Trophoblast cell (in vitro differentiated cells and primary cell): ENCODE measurements at regions not wholly inside any gene's neighbourhood (a gene's known extent, or its start where the extent isn't known, plus 50 kb on each side); places are given as distances from the start of the nearest gene placed in this dataset.
A peak's percentile ranks its signal among the peaks of the same experiment; 100 is the strongest.
"Not testable (repeated sequence)": the region's sequence is repeated elsewhere in the genome, so short reads cannot be mapped to it uniquely, and the experiment has no call there.

ENCODE experiments used
- DNase-seq, 2 donors: peaks; one replicate each; pipeline ENCODE4 v3.0.0-alpha.2; 2016
- H2AFZ ChIP-seq: 2 replicates; pipeline ENCODE4 v1.6.1; 2013; ENCODE audit warnings: low read length, moderate library complexity, mild to moderate bottlenecking; ENCODE audit not compliant: insufficient read depth, poor library complexity
- H2AK5ac ChIP-seq: 2 replicates; pipeline ENCODE4 v1.6.1; 2013; ENCODE audit warnings: mild to moderate bottlenecking, low read length
- H2BK120ac ChIP-seq: 2 replicates; pipeline ENCODE4 v1.6.1; 2013; ENCODE audit warnings: low read length, mild to moderate bottlenecking, moderate library complexity; ENCODE audit not compliant: insufficient read depth, poor library complexity
- H2BK12ac ChIP-seq: 2 replicates; pipeline ENCODE4 v1.6.1; 2013; ENCODE audit warnings: mild to moderate bottlenecking, low read length, moderate library complexity
- H2BK5ac ChIP-seq: 2 replicates; pipeline ENCODE4 v1.6.1; 2013; ENCODE audit warnings: low read length, low read depth, moderate library complexity, mild to moderate bottlenecking; ENCODE audit not compliant: poor library complexity
- H3K14ac ChIP-seq: 2 replicates; pipeline ENCODE4 v1.6.1; 2013; ENCODE audit warnings: mild to moderate bottlenecking, low read length
- H3K18ac ChIP-seq: 2 replicates; pipeline ENCODE4 v1.6.1; 2013; ENCODE audit warnings: mild to moderate bottlenecking, low read length
- H3K23ac ChIP-seq: 2 replicates; pipeline ENCODE4 v1.6.1; 2013; ENCODE audit warnings: low read length
- H3K27ac ChIP-seq: 2 replicates; pipeline ENCODE4 v1.5.1; 2013; ENCODE audit warnings: low read depth, mild to moderate bottlenecking, inconsistent platforms, low read length, moderate library complexity
- H3K27me3 ChIP-seq: 2 replicates; pipeline ENCODE4 v1.6.1; 2013; ENCODE audit warnings: inconsistent platforms, mild to moderate bottlenecking, low read length, moderate library complexity; ENCODE audit not compliant: insufficient read depth
- H3K36me3 ChIP-seq, 2 experiments: 1 replicate in 1 of 2; 2 replicates in 1 of 2; pipeline ENCODE4 v1.6.1; 2013; ENCODE audit warnings: low read length in 2 of 2, mild to moderate bottlenecking in 2 of 2, moderate library complexity in 1 of 2; ENCODE audit not compliant: insufficient read depth in 2 of 2, control insufficient read depth in 1 of 2
- H3K4ac ChIP-seq: 2 replicates; pipeline ENCODE4 v1.6.1; 2013; ENCODE audit warnings: low read depth, mild to moderate bottlenecking, low read length, moderate library complexity
- H3K4me1 ChIP-seq, 2 experiments: 1 replicate in 1 of 2; 2 replicates in 1 of 2; pipeline ENCODE4 v1.6.1; 2013; ENCODE audit warnings: low read length in 2 of 2, mild to moderate bottlenecking in 2 of 2, moderate library complexity in 1 of 2; ENCODE audit not compliant: insufficient read depth in 2 of 2, control insufficient read depth in 1 of 2
- H3K4me2 ChIP-seq: 2 replicates; pipeline ENCODE4 v1.6.1; 2013; ENCODE audit warnings: inconsistent platforms, mild to moderate bottlenecking, low read length, moderate library complexity
- H3K4me3 ChIP-seq: 2 replicates; pipeline ENCODE4 v1.5.1; 2013; ENCODE audit warnings: mild to moderate bottlenecking, low read depth, low read length, inconsistent platforms
- H3K79me1 ChIP-seq: one replicate; pipeline ENCODE4 v1.6.1; 2013; ENCODE audit warnings: low read length
- H3K79me2 ChIP-seq: 2 replicates; pipeline ENCODE4 v1.6.1; 2013; ENCODE audit warnings: low read length, mild to moderate bottlenecking; ENCODE audit not compliant: control insufficient read depth, insufficient read depth, poor library complexity
- H3K9ac ChIP-seq: 2 replicates; pipeline ENCODE4 v1.6.1; 2013; ENCODE audit warnings: mild to moderate bottlenecking, low read length
- H3K9me3 ChIP-seq: 2 replicates; pipeline ENCODE4 v1.6.1; 2013; ENCODE audit warnings: low read depth, mild to moderate bottlenecking, control low read depth, inconsistent platforms, low read length; ENCODE audit not compliant: insufficient read depth
- H4K12ac ChIP-seq: 2 replicates; pipeline ENCODE4 v1.6.1; 2013; ENCODE audit warnings: low read depth, mild to moderate bottlenecking, low read length, moderate library complexity
- H4K8ac ChIP-seq: 2 replicates; pipeline ENCODE4 v1.6.1; 2013; ENCODE audit warnings: low read depth, mild to moderate bottlenecking, low read length, moderate library complexity
- H4K91ac ChIP-seq: one replicate; pipeline ENCODE4 v1.6.1; 2013; ENCODE audit warnings: low read depth, mild to moderate bottlenecking, low read length, moderate library complexity
- WGBS: extraction: QIAGEN DNeasy Blood & Tissue Kit; methylation state at CpG from one replicate; pipeline ENCODE4 v1.1.7; 2013; ENCODE audit warnings: missing lambda C conversion rate; ENCODE audit not compliant: insufficient read length, insufficient coverage; ENCODE audit errors: extremely low coverage; 5-methylcytosine and 5-hydroxymethylcytosine counted together

DNA sequence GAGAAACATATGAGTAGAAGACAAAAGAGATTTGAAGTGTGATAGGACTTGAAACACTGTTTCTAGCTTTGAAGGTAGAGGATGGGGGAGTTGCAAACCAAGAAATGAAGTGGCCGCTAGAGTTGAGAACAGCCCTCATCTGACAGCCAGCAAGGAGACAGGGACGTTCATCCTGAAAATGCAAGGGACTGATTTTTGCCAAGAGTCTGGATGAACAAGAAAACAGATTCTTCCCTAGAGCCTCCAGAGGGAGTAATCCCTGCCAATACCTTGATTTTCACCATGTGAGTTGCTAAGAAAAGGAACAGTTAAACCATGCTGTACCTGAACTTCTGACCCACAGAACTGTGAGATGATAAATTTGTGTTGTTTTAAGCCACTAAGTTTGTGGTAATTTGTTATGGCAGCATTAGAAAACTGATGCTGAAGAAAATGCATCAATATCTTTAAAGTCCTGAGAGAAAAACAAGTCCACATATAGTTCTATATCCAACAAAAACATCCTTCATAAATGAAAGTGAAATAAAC is 154.0 kb upstream of the ADAMTSL1 start:
- H3K4ac ChIP-seq: no peak overlapping the region
- no peak overlapping the region for H3K23ac ChIP-seq
- no peak overlapping the region for H4K91ac ChIP-seq
- no peak overlapping the region for H4K8ac ChIP-seq
- no peaks in the 10 kb centered on the region for H3K27me3 ChIP-seq
- H2BK120ac ChIP-seq: no peak overlapping the region
- no CpG with 5 or more reads among the region's 2 CpGs for WGBS
- H3K4me3 ChIP-seq: no peak overlapping the region
- no peaks in the 10 kb centered on the region for H3K36me3 ChIP-seq
- H3K79me1 ChIP-seq: no peaks in the 10 kb centered on the region
- no peak for DNase-seq
- no peak overlapping the region for H2AFZ ChIP-seq
- H3K79me2 ChIP-seq: no peaks in the 10 kb centered on the region
- H3K9me3 ChIP-seq: peaks cover 5% of the 10 kb centered on the region
- no peak overlapping the region for H2BK12ac ChIP-seq
- H3K18ac ChIP-seq: no peak overlapping the region
- H3K4me1 ChIP-seq: no peaks in the 10 kb centered on the region
- no peak overlapping the region for H3K27ac ChIP-seq
- H3K14ac ChIP-seq: no peak overlapping the region
- no peak overlapping the region for H2AK5ac ChIP-seq
- no peak overlapping the region for H2BK5ac ChIP-seq
- H3K4me2 ChIP-seq: no peak overlapping the region
- no peak overlapping the region for H3K9ac ChIP-seq
- H4K12ac ChIP-seq: no peak overlapping the region

DNA sequence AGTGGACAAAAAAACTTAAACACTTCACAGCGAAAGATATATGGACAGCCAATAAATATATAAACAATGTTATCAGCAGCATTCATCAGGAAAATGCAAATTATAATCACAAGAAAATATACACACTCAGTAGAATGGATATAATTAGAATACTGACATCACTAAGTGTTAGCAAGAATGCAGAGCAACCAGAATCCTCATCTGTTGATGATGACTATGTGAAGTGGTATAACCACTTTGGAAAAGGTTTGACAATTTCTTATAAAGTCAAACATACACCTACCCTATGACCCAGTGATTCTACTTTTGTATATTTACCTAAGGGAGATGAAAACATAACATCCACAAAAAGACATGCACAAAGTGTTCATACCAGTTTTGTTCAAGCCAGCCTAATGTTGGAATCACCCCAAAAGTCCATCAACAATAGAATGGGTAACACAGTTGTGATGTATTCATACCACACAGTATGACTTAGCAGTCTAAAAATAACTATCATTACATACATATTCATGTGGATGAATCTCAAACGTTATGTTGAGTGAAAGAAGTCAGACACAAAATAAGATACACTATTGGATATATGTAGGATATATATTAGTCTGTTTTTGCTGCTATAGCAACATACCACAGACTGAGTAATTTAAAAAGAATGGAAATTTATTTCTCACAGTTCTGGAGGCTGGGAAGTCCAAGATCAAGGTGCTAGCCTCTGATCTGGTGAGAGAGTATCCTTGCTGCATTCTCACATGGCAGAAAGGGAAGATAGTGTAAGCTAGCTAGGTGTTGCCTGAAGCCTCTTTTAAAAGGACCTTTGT is 148.8 kb upstream of the ADAMTSL1 start:
- Histone ChIP-seq H3K4me3 (no peak overlapping the region), H3K14ac (no peak overlapping the region), H4K91ac (no peak overlapping the region), H2AFZ (no peak overlapping the region), H2BK5ac (no peak overlapping the region), H3K23ac (no peak overlapping the region), H2BK120ac (no peak overlapping the region), H3K18ac (no peak overlapping the region), H3K79me1 (no peaks in the 10 kb centered on the region), H3K9ac (no peak overlapping the region), H3K4ac (no peak overlapping the region), H3K79me2 (no peaks in the 10 kb centered on the region), H4K8ac (no peak overlapping the region), H3K9me3 (no peaks in the 10 kb centered on the region), H4K12ac (no peak overlapping the region), H2AK5ac (no peak overlapping the region), H3K4me2 (no peak overlapping the region), H3K27me3 (no peaks in the 10 kb centered on the region), H3K36me3 (no peaks in the 10 kb centered on the region), H3K4me1 (no peaks in the 10 kb centered on the region), H2BK12ac (no peak overlapping the region), H3K27ac (no peak overlapping the region)
- DNase-seq: peak; percentile 35 to 69
- WGBS: no CpG with 5 or more reads among the region's 2 CpGs

DNA sequence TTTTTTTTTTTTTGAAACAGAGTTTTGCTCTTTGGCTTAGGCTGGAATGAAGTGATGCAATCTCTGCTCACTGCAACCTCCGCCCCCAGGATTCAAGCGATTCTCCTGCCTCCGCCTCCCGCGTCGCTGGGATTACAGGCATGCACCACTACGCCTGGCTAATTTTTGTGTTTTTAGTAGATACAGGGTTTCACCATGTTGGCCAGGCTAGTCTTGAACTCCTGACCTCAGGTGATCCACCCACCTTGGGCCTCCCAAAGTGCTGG is 148.3 kb upstream of the ADAMTSL1 start:
- H3K79me1 ChIP-seq, H3K4ac ChIP-seq, H3K4me2 ChIP-seq, H4K91ac ChIP-seq, H3K9ac ChIP-seq, H3K4me3 ChIP-seq, H4K12ac ChIP-seq, H3K36me3 ChIP-seq, H3K27ac ChIP-seq, H2AFZ ChIP-seq, H2AK5ac ChIP-seq, H2BK12ac ChIP-seq, H3K14ac ChIP-seq, H4K8ac ChIP-seq, H3K23ac ChIP-seq, H3K4me1 ChIP-seq, H2BK120ac ChIP-seq, H3K79me2 ChIP-seq, H2BK5ac ChIP-seq, H3K9me3 ChIP-seq, H3K18ac ChIP-seq, H3K27me3 ChIP-seq: not testable (repeated sequence)
- WGBS: no CpG with 5 or more reads among the region's 7 CpGs
- DNase-seq: peak in 1 of 2 donors; percentile 66

- Histone ChIP-seq H3K4me1 (no peaks in the 10 kb centered on the region), H3K4me2 (peak overlapping the region; percentile 3), H3K4ac (no peak overlapping the region), H2BK12ac (no peak overlapping the region), H2BK120ac (no peak overlapping the region), H3K18ac (no peak overlapping the region), H3K27ac (no peak overlapping the region), H3K79me2 (no peaks in the 10 kb centered on the region), H3K23ac (no peak overlapping the region), H2AK5ac (no peak overlapping the region), H4K12ac (no peak overlapping the region), H3K27me3 (no peaks in the 10 kb centered on the region), H3K4me3 (no peak overlapping the region), H2BK5ac (no peak overlapping the region), H3K9ac (no peak overlapping the region), H3K36me3 (no peaks in the 10 kb centered on the region), H2AFZ (no peak overlapping the region), H3K14ac (no peak overlapping the region), H4K91ac (no peak overlapping the region), H3K9me3 (no peaks in the 10 kb centered on the region), H4K8ac (no peak overlapping the region), H3K79me1 (no peaks in the 10 kb centered on the region)
- WGBS: no CpG with 5 or more reads among the region's 3 CpGs
- no peak for DNase-seq
These were observed 146.8 kb upstream of the ADAMTSL1 start for GRCh38 chr9:18327121-18327520.
